CD4-positive, alpha-beta T cell treated with Interleukin-4 for 1 hour (primary cell): ENCODE measurements at regions not wholly inside any gene's neighbourhood (a gene's known extent, or its start where the extent isn't known, plus 50 kb on each side); places are given as distances from the start of the nearest gene placed in this dataset.

ENCODE experiments used
- DNase-seq, 2 donors: peaks; one replicate each; pipeline ENCODE4 v3.0.0-alpha.2; 2020 to 2022

- DNase-seq = no peak
These were observed 344.9 kb downstream of the EFNA5 start for GRCh38 chr5:107325866-107326265.

GRCh38 chr5:107324809-107325208 lies 345.9 kb downstream of the EFNA5 start:
- no peak for DNase-seq

GRCh38 chr5:107324071-107324470 lies 346.7 kb downstream of the EFNA5 start:
- DNase-seq = no peak

DNA sequence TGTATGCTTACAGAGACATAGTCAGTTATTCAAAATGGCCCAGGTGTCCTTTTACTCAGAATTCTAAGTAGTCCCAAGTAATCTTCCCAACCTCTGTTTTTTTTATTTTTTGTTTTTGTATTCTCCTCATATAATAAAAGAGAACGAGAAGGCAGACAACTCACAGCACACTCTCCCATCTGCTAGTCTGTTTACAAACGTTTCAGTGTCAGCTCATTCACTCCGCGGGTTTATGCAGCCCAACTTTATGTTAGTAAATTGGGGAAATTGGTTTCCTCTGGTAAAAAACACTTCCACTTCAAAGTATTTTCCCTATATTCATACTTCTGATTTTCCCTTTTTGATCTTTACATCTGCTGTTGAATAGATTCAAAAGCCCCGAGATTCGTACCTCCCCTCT lies 347.2 kb downstream of the EFNA5 start:
- no peak for DNase-seq

DNA sequence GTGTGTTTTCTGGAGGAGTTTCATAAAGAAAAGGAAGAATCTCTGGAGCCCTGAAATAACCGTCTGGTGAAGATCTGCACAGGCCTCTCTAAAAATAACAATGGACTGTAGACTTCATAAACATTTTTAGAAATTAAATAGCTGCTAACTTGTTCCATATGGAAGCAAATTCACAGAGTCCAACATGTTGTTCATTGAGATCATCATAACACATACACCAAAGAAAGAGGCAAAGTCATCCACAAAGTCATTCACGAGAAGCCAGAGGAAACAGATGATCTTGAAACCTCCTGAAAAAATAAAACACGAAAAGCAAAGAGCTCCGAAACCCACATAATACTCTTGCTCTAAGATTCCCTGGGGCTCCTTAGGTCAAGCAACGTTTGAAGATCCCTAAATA lies 347.8 kb downstream of the EFNA5 start:
- no peak for DNase-seq

- DNase-seq = no peak
These were observed 348.8 kb downstream of the EFNA5 start for GRCh38 chr5:107321906-107322305.

DNA sequence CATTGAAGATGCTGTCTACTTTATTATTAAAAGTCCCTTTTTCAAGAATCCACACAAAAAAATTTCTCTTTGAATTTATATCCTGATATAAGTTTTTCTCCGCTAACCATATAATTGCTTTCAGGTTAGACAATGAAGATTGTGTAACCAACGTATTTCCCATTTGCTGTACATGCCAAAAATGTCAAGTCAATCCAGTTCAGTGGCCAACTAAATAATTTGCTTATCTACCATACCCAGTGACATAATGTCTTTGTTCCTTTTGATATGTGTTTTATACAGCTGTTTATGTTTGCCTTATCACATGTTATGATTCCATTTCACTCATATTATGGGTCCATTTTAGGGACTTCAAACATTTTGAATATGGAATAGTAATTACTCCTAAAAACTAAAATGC lies 349.9 kb downstream of the EFNA5 start:
- no peak for DNase-seq

GRCh38 chr5:107320376-107320775 lies 350.4 kb downstream of the EFNA5 start:
- no peak for DNase-seq

DNA sequence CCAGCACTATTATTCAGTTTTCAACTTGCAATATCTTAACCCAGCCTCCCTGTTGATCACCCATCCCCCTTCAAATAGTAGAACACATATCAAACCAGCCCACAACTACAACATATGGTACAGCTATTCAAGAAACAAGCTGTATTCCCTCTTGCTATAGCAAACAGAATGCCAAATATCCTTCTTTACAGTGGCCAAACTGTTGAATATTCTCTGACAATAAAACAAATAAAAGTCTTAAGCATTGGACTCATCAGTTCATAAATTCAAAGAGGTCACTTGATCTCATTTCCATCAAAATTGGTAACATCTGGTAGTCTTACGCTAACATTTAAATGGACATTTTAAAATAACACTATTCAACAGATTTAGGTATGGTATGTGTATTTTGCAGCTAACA lies 350.8 kb downstream of the EFNA5 start:
- DNase-seq = no peak

DNA sequence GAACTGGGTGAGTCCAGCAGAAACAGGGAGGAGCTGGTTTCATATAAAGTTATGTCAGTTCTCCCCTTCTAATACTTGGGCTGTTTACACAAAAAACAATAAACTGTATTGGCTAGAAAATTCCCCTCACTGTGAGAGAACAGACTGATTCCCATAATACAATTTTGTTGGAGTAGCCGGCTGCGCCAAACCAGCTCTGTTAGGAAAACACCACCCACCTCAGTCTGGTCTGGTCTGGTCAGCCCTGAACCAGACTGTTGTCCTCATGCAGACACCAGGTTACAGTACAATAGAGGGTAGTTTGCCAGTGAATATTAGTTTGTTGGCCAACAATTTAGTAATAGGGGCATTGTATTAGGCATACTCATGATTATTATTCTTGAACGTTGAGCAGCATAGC lies 356.4 kb downstream of the EFNA5 start:
- DNase-seq = no peak

- DNase-seq = no peak
These were observed 356.8 kb downstream of the EFNA5 start for GRCh38 chr5:107313921-107314320.

DNA sequence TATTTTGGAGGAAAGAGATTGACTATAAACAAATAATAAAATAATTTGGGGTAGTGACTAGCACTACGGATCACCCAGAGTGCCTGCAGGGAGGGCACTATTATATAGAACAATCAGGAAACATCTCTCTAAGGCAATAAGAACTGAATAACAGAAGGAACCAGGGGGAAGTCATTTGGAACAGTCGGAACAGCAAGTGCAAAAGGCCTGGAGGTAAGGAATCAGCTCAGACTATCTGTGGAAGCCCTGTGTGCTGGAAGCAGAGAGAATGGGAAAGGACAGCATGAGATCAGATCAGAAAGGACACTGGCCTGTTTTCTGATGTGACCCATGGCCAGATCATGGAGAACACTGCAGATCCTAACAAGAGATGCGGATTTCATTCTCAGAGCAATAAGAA lies 357.6 kb downstream of the EFNA5 start:
- DNase-seq = no peak

- DNase-seq = no peak
These were observed 360.6 kb downstream of the EFNA5 start for GRCh38 chr5:107310181-107310580.

- no peak for DNase-seq
These were observed 364.1 kb downstream of the EFNA5 start for GRCh38 chr5:107306594-107306993.

- DNase-seq = no peak
These were observed 364.7 kb downstream of the EFNA5 start for GRCh38 chr5:107306002-107306401.

GRCh38 chr5:107304684-107305083 lies 366.1 kb downstream of the EFNA5 start:
- DNase-seq = no peak

DNA sequence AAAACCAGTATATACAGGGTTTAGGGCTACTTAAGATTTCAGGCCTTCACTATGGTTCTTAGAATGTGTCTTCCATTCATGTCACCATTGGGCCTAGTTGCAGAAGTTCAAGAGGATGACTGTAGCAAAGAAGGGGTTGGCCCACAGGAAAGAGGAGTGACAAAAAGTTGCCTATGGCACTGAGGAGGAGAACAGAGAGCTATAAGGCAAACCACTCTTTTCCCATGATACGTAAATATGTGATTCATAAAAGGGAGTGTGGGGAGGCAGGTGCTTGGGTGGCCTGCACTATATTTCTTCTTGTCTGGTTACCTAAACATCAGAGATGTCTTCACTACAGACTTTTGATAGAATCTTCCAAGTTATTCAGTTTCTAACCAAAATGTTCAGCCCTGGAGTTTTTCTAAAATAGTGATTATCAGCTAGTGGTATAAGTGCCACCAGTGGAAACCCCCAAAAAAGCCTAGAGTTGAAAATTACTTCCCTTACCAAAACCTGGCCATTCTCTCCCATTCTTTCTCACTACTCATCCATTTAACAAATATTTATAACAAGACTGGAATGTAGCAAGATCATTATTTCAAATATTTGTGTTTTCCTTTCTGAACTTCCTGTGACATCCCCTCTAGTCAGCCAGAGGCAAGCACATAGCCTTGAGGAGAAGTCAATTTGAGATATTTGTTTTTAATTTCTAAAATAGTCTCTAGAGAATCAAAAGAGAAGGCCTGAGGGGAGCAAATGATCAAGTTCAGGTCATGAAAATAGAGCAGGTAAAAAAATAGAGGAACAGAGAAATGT lies 367.4 kb downstream of the EFNA5 start:
- DNase-seq = no peak

DNA sequence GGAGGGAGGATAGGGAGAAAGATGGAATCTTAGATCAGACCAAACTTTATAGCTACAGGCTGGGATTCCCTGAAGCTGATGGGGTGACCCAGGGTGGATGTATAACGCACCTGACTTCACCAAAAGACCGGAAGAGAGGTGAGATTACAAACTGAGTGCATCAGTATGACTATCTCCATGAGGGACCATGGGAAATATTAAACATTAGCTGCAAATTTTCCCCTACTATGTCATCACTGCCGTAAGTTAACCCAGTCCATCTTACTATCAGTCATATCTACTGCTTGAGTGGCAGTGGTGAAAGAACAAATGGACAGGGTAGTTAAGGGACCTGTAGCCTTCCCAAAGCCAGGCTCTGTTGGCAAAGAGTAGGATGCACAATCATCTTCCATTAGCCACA lies 368.3 kb downstream of the EFNA5 start:
- DNase-seq = no peak

DNA sequence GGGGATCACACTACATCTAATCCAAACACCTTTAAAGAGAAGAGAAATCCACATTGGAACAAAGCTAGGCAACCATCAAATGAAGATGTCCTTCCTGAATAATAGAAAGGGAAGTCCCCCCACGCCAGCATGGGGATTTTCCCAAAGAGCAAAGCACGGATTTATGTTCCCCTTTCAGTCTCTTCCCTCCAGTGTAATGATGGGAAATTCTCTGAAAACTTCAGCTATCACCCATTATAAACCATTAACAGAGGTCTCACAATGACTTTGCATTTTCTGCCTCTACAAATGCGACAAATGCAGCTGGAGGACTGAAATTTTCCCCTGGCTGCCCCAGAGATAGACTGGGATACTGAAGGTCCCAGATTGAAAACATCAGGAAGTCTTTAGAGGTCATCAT lies 368.7 kb downstream of the EFNA5 start:
- DNase-seq = no peak

GRCh38 chr5:107300721-107301327 lies 369.9 kb downstream of the EFNA5 start:
- no peak for DNase-seq

DNA sequence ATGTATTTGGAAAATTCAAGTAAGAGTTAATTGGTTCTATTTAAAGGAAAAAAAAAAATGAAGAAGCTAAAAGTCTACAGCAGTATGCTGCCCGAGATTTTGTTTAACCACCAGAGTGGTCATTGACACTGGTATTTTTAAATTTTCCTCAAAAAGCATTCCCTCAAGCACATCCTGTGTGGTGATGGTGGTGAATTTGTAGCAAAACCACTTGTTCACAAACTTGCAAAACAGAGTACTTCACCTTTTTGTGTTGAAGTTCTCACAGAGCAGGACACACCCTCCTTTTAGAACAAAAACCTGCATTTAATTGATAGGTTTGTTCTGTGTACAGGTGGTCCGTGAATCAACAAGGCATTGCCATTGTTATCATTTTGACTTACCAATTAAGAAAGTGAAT lies 374.2 kb downstream of the EFNA5 start:
- DNase-seq = peak in 1 of 2 donors; percentile 19

GRCh38 chr5:107295914-107296313 lies 374.8 kb downstream of the EFNA5 start:
- DNase-seq = no peak

- DNase-seq = no peak
These were observed 376.1 kb downstream of the EFNA5 start for GRCh38 chr5:107294669-107295068.

DNA sequence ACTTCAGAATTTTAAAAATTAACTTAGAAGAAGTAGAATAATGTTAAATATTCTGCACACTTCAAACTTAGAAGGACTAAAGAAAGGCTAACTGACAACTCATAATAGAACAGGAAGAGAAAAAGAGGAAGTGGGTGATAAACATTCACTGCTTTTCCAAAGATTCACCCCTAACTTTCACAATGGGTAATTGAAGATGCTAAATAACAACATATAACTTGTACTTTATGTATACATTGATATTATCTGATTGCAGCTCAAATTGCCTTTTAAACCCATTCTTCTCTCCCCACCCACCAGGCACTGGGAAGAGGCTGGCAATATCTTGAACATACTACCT lies 376.6 kb downstream of the EFNA5 start:
- DNase-seq = peak in 1 of 2 donors; percentile 1
